ENCODE measurements at regions not wholly inside any gene's neighbourhood (a gene's known extent, or its start where the extent isn't known, plus 50 kb on each side); places are given as distances from the start of the nearest gene placed in this dataset.

- TF ChIP-seq EGR1 (IDR thresholded peaks at IDR 0.05) (no peak), TCF12 (IDR thresholded peaks at IDR 0.05; ENCODE audit: low read depth) (no peak), MAX (IDR thresholded peaks at IDR 0.05) (no peak), EP300 (IDR thresholded peaks at IDR 0.05; ENCODE audit: borderline replicate concordance) (no peak), REST (IDR thresholded peaks at IDR 0.05; ENCODE audit: low read depth) (no peak), RAD21 (IDR thresholded peaks at IDR 0.05; ENCODE audit: low read depth) (no peak), TEAD4 (IDR thresholded peaks at IDR 0.05) (no peak)
These were observed 337.4 kb downstream of the CBLN4 start for GRCh38 chr20:55667955-55668354.
